CD4-positive, alpha-beta T cell (primary cell): ENCODE measurements at regions not wholly inside any gene's neighbourhood (a gene's known extent, or its start where the extent isn't known, plus 50 kb on each side); places are given as distances from the start of the nearest gene placed in this dataset.

ENCODE experiments used
- ATAC-seq: fragments of 200-7000 bp; cut with Tn5 transposase; one replicate; pipeline ENCODE4 v1.10.0; 2022; ENCODE audit warnings: mild to moderate bottlenecking; ENCODE audit not compliant: poor library complexity
- CTCF ChIA-PET: fragments of 350-600 bp; sonication (Branson Sonifier 250); formaldehyde crosslinking; loops from one replicate; lab custom pipeline; 2021; ENCODE audit warnings: antibody characterized with exemption, inconsistent platforms; lab: Charles Lee
- POLR2A ChIA-PET: fragments of 350-600 bp; sonication (Branson Sonifier 250); formaldehyde crosslinking; loops from one replicate; lab custom pipeline; 2021; ENCODE audit warnings: antibody characterized with exemption, inconsistent platforms; lab: Charles Lee
- DNase-seq, 14 experiments: peaks; one replicate each; pipeline ENCODE4 v3.0.0-alpha.2; 2013 to 2020; ENCODE audit warnings: mixed read lengths in 2 of 14
- H3K27ac ChIP-seq, 2 donors: one replicate each; pipeline versions ENCODE4 v1.5.1 to v1.7.0; 2013; ENCODE audit warnings: low read length in 2 of 2, low read depth in 1 of 2, mild to moderate bottlenecking in 1 of 2
- H3K27me3 ChIP-seq, 2 experiments: 1 replicate in 1 of 2; 2 replicates in 1 of 2; pipeline versions ENCODE4 v1.6.1 to v1.7.0; 2013; ENCODE audit warnings: low read length in 2 of 2, control low read depth in 1 of 2, mild to moderate bottlenecking in 1 of 2, moderate library complexity in 1 of 2; ENCODE audit not compliant: insufficient read depth in 2 of 2, control insufficient read depth in 1 of 2
- H3K36me3 ChIP-seq: one replicate; pipeline ENCODE4 v1.6.1; 2013; ENCODE audit warnings: low read length, control low read depth; ENCODE audit not compliant: insufficient read depth
- H3K4me1 ChIP-seq: one replicate; pipeline ENCODE4 v1.6.1; 2013; ENCODE audit warnings: low read length, control low read depth; ENCODE audit not compliant: insufficient read depth
- H3K4me3 ChIP-seq: one replicate; pipeline ENCODE4 v1.5.1; 2013; ENCODE audit warnings: mild to moderate bottlenecking, low read length, moderate library complexity
- H3K9me3 ChIP-seq, 2 experiments: 1 replicate in 1 of 2; 2 replicates in 1 of 2; pipeline versions ENCODE4 v1.6.1 to v1.7.0; 2013; ENCODE audit warnings: low read length in 2 of 2, mild to moderate bottlenecking in 2 of 2, control low read depth in 1 of 2, moderate library complexity in 1 of 2; ENCODE audit not compliant: control insufficient read depth in 1 of 2, insufficient read depth in 1 of 2
- H3K27ac Mint-ChIP-seq: one replicate; pipeline ENCODE4 v1.8.0; 2020; ENCODE audit warnings: mixed read lengths
- H3K27me3 Mint-ChIP-seq: one replicate; pipeline ENCODE4 v1.8.0; 2021; ENCODE audit warnings: mixed read lengths
- H3K36me3 Mint-ChIP-seq: one replicate; pipeline ENCODE4 v1.8.0; 2021; ENCODE audit warnings: low read depth, mixed read lengths
- H3K4me1 Mint-ChIP-seq: one replicate; pipeline ENCODE4 v1.8.0; 2021; ENCODE audit warnings: low read depth, mixed read lengths
- H3K4me3 Mint-ChIP-seq: one replicate; pipeline ENCODE4 v1.8.0; 2020; ENCODE audit warnings: mild to moderate bottlenecking, mixed read lengths
- H3K9me3 Mint-ChIP-seq: one replicate; pipeline ENCODE4 v1.8.0; 2020; ENCODE audit warnings: mixed read lengths
- CTCF ChIP-seq: fragments of 200-600 bp; IDR thresholded peaks from one replicate; pipeline ENCODE4 v1.8.0; 2022; ENCODE audit warnings: antibody characterized with exemption, mild to moderate bottlenecking
- intact Hi-C, 2 experiments: fragments of 100-400 bp; cut with DNase I in 1 of 2; cut with micrococcal nuclease in 1 of 2; formaldehyde crosslinking; loops; one replicate each; pipeline versions ENCODE4 v1.15.1 to v1.9.0; 2023 to 2025; cut with DNase I, micrococcal nuclease

GRCh38 chr3:72655131-72655551, 193.1 kb downstream of the SHQ1 start:
- no peak overlapping the region for H3K4me3 Mint-ChIP-seq
- no peaks in the 10 kb centered on the region for H3K36me3 ChIP-seq
- H3K4me3 ChIP-seq, result no peak overlapping the region
- no peak overlapping the region for H3K27ac Mint-ChIP-seq
- POLR2A ChIA-PET, result no interaction called here
- no peak for TF ChIP-seq CTCF
- DNase-seq, result no peak
- CTCF ChIA-PET, result no interaction called here
- H3K27me3 ChIP-seq, result peaks cover 6 to 7% of the 10 kb centered on the region in 2 experiments
- H3K9me3 ChIP-seq, result peaks cover 0 to 4% of the 10 kb centered on the region in 2 experiments
- peaks cover 11% of the 10 kb centered on the region for H3K4me1 ChIP-seq
- H3K4me1 Mint-ChIP-seq, result peaks cover 18% of the 10 kb centered on the region
- H3K9me3 Mint-ChIP-seq, result no peaks in the 10 kb centered on the region
- H3K27me3 Mint-ChIP-seq, result peaks cover 4% of the 10 kb centered on the region
- intact Hi-C loops, result loop anchor here (5.0 to 10.0 kb wide), 3 partner anchors 82 to 943 kb away; no protein-coding TSS in a partner anchor
- no peaks in the 10 kb centered on the region for H3K36me3 Mint-ChIP-seq
- ATAC-seq, result no peak
- no peak overlapping the region for H3K27ac ChIP-seq

GRCh38 chr3:72652395-72652794, 195.8 kb downstream of the SHQ1 start:
- no peak overlapping the region for H3K4me3 Mint-ChIP-seq
- no peaks in the 10 kb centered on the region for H3K9me3 Mint-ChIP-seq
- no peaks in the 10 kb centered on the region for H3K36me3 ChIP-seq
- no peak overlapping the region for H3K27ac ChIP-seq
- H3K36me3 Mint-ChIP-seq, result no peaks in the 10 kb centered on the region
- H3K4me1 Mint-ChIP-seq, result peaks cover 2% of the 10 kb centered on the region
- H3K4me1 ChIP-seq, result peaks cover 3% of the 10 kb centered on the region
- CTCF ChIA-PET, result no interaction called here
- no peak for DNase-seq
- H3K27ac Mint-ChIP-seq, result no peak overlapping the region
- ATAC-seq, result no peak
- peaks cover 6 to 7% of the 10 kb centered on the region in 2 experiments for H3K27me3 ChIP-seq
- H3K9me3 ChIP-seq, result peaks cover 0 to 4% of the 10 kb centered on the region in 2 experiments
- no peak overlapping the region for H3K4me3 ChIP-seq
- H3K27me3 Mint-ChIP-seq, result peaks cover 4% of the 10 kb centered on the region
- POLR2A ChIA-PET, result interaction anchor here (0.6 kb wide), 1 partner anchor 22 kb away, joined by 4 read pairs; no protein-coding TSS in a partner anchor
- intact Hi-C loops, result loop anchor here in 1 of 2 experiments (2.0 to 10.0 kb wide), 2 partner anchors 54 to 938 kb away; no protein-coding TSS in a partner anchor
- TF ChIP-seq CTCF, result no peak

GRCh38 chr3:72651498-72651897, 196.7 kb downstream of the SHQ1 start:
- no peaks in the 10 kb centered on the region for H3K36me3 ChIP-seq
- ATAC-seq (no peak), DNase-seq (no peak)
- H3K4me3 Mint-ChIP-seq, result no peak overlapping the region
- no peaks in the 10 kb centered on the region for H3K36me3 Mint-ChIP-seq
- no peak overlapping the region for H3K27ac Mint-ChIP-seq
- POLR2A ChIA-PET, result no interaction called here
- peaks cover 4% of the 10 kb centered on the region for H3K27me3 Mint-ChIP-seq
- no peak overlapping the region for H3K4me3 ChIP-seq
- TF ChIP-seq CTCF, result no peak
- peaks cover 3% of the 10 kb centered on the region for H3K4me1 ChIP-seq
- peaks cover 0 to 4% of the 10 kb centered on the region in 2 experiments for H3K9me3 ChIP-seq
- no peaks in the 10 kb centered on the region for H3K4me1 Mint-ChIP-seq
- no peaks in the 10 kb centered on the region for H3K9me3 Mint-ChIP-seq
- intact Hi-C loops, result loop anchor here in 1 of 2 experiments (10.0 kb wide), 1 partner anchor 937 kb away; no protein-coding TSS in a partner anchor
- CTCF ChIA-PET, result no interaction called here
- peaks cover 6 to 7% of the 10 kb centered on the region in 2 experiments for H3K27me3 ChIP-seq
- no peak overlapping the region for H3K27ac ChIP-seq
